HL-60 (cell line): ENCODE measurements at regions not wholly inside any gene's neighbourhood (a gene's known extent, or its start where the extent isn't known, plus 50 kb on each side); places are given as distances from the start of the nearest gene placed in this dataset.

Experiments
- POLR2AphosphoS5 ChIP-seq: IDR thresholded peaks from 2 replicates; pipeline ENCODE4 v1.6.1; 2012; ENCODE audit warnings: low read depth
- TF ChIP-seq, protein P1 (sequence below): IDR thresholded peaks from one replicate; pipeline ENCODE4 v1.5.1; 2011; ENCODE audit warnings: low read length, control low read depth, inconsistent platforms; ENCODE audit not compliant: insufficient read depth

DNA sequence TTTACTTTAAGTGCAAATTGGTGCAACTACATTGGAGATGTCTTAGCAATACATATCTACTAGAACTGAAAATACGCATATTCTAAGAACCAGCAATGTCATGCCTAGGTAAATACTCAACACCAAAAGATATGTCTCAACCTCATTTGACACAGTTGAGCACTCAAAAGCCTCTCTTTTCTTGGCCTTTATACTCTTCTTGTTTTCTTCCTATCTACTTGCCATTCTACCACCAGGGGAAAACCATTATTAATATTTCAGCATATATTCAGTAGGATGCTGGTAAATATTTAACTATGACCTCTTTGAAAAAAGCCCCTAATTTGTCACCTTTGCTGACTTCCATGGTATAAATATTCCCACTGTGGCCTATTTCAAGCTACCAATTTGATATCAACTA, 443.8 kb downstream of the LRRC70 start:
- no peak for TF ChIP-seq POLR2AphosphoS5
- TF ChIP-seq, protein P1, sequence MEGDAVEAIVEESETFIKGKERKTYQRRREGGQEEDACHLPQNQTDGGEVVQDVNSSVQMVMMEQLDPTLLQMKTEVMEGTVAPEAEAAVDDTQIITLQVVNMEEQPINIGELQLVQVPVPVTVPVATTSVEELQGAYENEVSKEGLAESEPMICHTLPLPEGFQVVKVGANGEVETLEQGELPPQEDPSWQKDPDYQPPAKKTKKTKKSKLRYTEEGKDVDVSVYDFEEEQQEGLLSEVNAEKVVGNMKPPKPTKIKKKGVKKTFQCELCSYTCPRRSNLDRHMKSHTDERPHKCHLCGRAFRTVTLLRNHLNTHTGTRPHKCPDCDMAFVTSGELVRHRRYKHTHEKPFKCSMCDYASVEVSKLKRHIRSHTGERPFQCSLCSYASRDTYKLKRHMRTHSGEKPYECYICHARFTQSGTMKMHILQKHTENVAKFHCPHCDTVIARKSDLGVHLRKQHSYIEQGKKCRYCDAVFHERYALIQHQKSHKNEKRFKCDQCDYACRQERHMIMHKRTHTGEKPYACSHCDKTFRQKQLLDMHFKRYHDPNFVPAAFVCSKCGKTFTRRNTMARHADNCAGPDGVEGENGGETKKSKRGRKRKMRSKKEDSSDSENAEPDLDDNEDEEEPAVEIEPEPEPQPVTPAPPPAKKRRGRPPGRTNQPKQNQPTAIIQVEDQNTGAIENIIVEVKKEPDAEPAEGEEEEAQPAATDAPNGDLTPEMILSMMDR, result no peak
